ENCODE measurements at regions not wholly inside any gene's neighbourhood (a gene's known extent, or its start where the extent isn't known, plus 50 kb on each side); places are given as distances from the start of the nearest gene placed in this dataset.

DNA sequence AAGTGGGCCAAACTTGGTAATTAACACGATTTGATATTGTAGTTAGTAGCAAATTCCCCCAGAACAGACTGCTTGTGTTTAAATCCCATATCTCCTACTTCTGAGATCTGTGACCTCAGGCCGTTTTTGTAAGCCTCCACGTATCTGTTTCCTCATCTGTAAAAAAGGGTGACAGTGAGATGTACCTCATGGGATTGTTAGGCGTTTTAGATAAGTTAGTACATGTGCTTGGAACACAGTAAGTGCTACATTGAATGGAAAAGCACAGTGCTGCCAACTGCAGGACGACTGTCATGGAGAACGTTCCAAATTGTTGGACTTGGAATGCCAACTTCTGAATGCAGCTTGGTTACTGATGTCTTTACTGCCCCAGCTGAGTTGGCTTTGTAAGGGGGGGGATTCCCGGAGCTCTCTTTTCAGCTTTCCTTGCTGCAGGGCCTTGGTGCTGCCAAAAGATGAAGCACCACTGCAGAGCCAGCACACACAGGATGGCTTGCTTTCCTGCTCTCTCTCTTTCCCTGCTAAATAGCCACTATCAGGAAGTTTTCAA, 108.6 kb downstream of the OPN5 start:
- DNase-seq (ENCODE audit: low spot score in 2 of 2, unreplicated experiment in 2 of 2) = no peak
- Mint-ChIP-seq H3K36me3 (no peaks in the 10 kb centered on the region), H3K9me3 (no peaks in the 10 kb centered on the region), H3K27me3 (ENCODE audit: low read depth) (no peaks in the 10 kb centered on the region), H3K4me1 (no peaks in the 10 kb centered on the region), H3K27ac (no peak overlapping the region), H3K4me3 (no peak overlapping the region)
- TF ChIP-seq, protein P1, sequence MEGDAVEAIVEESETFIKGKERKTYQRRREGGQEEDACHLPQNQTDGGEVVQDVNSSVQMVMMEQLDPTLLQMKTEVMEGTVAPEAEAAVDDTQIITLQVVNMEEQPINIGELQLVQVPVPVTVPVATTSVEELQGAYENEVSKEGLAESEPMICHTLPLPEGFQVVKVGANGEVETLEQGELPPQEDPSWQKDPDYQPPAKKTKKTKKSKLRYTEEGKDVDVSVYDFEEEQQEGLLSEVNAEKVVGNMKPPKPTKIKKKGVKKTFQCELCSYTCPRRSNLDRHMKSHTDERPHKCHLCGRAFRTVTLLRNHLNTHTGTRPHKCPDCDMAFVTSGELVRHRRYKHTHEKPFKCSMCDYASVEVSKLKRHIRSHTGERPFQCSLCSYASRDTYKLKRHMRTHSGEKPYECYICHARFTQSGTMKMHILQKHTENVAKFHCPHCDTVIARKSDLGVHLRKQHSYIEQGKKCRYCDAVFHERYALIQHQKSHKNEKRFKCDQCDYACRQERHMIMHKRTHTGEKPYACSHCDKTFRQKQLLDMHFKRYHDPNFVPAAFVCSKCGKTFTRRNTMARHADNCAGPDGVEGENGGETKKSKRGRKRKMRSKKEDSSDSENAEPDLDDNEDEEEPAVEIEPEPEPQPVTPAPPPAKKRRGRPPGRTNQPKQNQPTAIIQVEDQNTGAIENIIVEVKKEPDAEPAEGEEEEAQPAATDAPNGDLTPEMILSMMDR (IDR thresholded peaks at IDR 0.05; ENCODE audit: unreplicated experiment) = no peak

GRCh38 chr6:47879015-47879414, 97.2 kb downstream of the OPN5 start:
- Mint-ChIP-seq H3K27ac (no peak overlapping the region), H3K9me3 (peaks cover 5% of the 10 kb centered on the region), H3K4me3 (no peak overlapping the region), H3K27me3 (ENCODE audit: low read depth) (no peaks in the 10 kb centered on the region), H3K36me3 (no peaks in the 10 kb centered on the region), H3K4me1 (no peaks in the 10 kb centered on the region)
- TF ChIP-seq, protein P1 (IDR thresholded peaks at IDR 0.05; ENCODE audit: unreplicated experiment) = no peak
- no peak for DNase-seq (ENCODE audit: low spot score in 2 of 2, unreplicated experiment in 2 of 2)

Data from mesothelial cell of epicardium (in vitro differentiated cells).